ENCODE measurements at regions not wholly inside any gene's neighbourhood (a gene's known extent, or its start where the extent isn't known, plus 50 kb on each side); places are given as distances from the start of the nearest gene placed in this dataset.

- Histone ChIP-seq H3K27me3 (ENCODE audit: control insufficient read depth, low read length) (no peaks in the 10 kb centered on the region), H3K36me3 (ENCODE audit: control insufficient read depth, low read length) (no peaks in the 10 kb centered on the region), H3K4me1 (ENCODE audit: control insufficient read depth, low read length) (no peaks in the 10 kb centered on the region), H3F3A (ENCODE audit: control insufficient read depth, insufficient read depth) (no peaks in the 10 kb centered on the region), H3K9me2 (replicated peaks; ENCODE audit: control insufficient read depth, low read length) (no peaks in the 10 kb centered on the region), H3K27ac (ENCODE audit: low read depth, low read length) (no peak overlapping the region), H3K9me3 (ENCODE audit: control insufficient read depth, insufficient read depth, low read length) (no peaks in the 10 kb centered on the region), H3K4me3 (ENCODE audit: low read length) (no peak overlapping the region), H3K4me2 (ENCODE audit: low read length) (no peak overlapping the region), H4K20me1 (ENCODE audit: control insufficient read depth, insufficient read depth, low read depth, low read length) (no peaks in the 10 kb centered on the region), H3K79me2 (ENCODE audit: control insufficient read depth, low read length) (no peaks in the 10 kb centered on the region)
- TF ChIP-seq CTCF (IDR thresholded peaks at IDR 0.05; ENCODE audit: low read depth, low read length, poor library complexity, severe bottlenecking) = no peak
- TF ChIP-seq EZH2phosphoT487 (IDR thresholded peaks at IDR 0.05; ENCODE audit: borderline replicate concordance, low read length) = no peak
These were observed 110.8 kb upstream of the EEA1 start for GRCh38 chr12:93039930-93040329.

GRCh38 chr12:93040367-93040766, 111.3 kb upstream of the EEA1 start:
- Histone ChIP-seq H3K27me3 (ENCODE audit: control insufficient read depth, low read length) (no peaks in the 10 kb centered on the region), H3K4me3 (ENCODE audit: low read length) (no peak overlapping the region), H3K9me2 (replicated peaks; ENCODE audit: control insufficient read depth, low read length) (no peaks in the 10 kb centered on the region), H4K20me1 (ENCODE audit: control insufficient read depth, insufficient read depth, low read depth, low read length) (no peaks in the 10 kb centered on the region), H3K9me3 (ENCODE audit: control insufficient read depth, insufficient read depth, low read length) (no peaks in the 10 kb centered on the region), H3K36me3 (ENCODE audit: control insufficient read depth, low read length) (no peaks in the 10 kb centered on the region), H3K4me1 (ENCODE audit: control insufficient read depth, low read length) (no peaks in the 10 kb centered on the region), H3K79me2 (ENCODE audit: control insufficient read depth, low read length) (no peaks in the 10 kb centered on the region), H3K27ac (ENCODE audit: low read depth, low read length) (no peak overlapping the region), H3K4me2 (ENCODE audit: low read length) (no peak overlapping the region), H3F3A (ENCODE audit: control insufficient read depth, insufficient read depth) (no peaks in the 10 kb centered on the region)
- TF ChIP-seq CTCF (IDR thresholded peaks at IDR 0.05; ENCODE audit: low read depth, low read length, poor library complexity, severe bottlenecking) (no peak), EZH2phosphoT487 (IDR thresholded peaks at IDR 0.05; ENCODE audit: borderline replicate concordance, low read length) (no peak)

- H3F3A ChIP-seq (ENCODE audit: control insufficient read depth, insufficient read depth) = no peaks in the 10 kb centered on the region
- TF ChIP-seq CTCF (IDR thresholded peaks at IDR 0.05; ENCODE audit: low read depth, low read length, poor library complexity, severe bottlenecking) = no peak
- TF ChIP-seq EZH2phosphoT487 (IDR thresholded peaks at IDR 0.05; ENCODE audit: borderline replicate concordance, low read length) = no peak
- H3K79me2 ChIP-seq (ENCODE audit: control insufficient read depth, low read length) = no peaks in the 10 kb centered on the region
These were observed 112.3 kb upstream of the EEA1 start for GRCh38 chr12:93041416-93041815.

GRCh38 chr12:93042283-93042682, 113.2 kb upstream of the EEA1 start:
- Histone ChIP-seq H3K9me3 (ENCODE audit: control insufficient read depth, insufficient read depth, low read length) (no peaks in the 10 kb centered on the region), H3K79me2 (ENCODE audit: control insufficient read depth, low read length) (no peaks in the 10 kb centered on the region), H3K36me3 (ENCODE audit: control insufficient read depth, low read length) (no peaks in the 10 kb centered on the region), H3K4me2 (ENCODE audit: low read length) (no peak overlapping the region), H3K27ac (ENCODE audit: low read depth, low read length) (no peak overlapping the region), H4K20me1 (ENCODE audit: control insufficient read depth, insufficient read depth, low read depth, low read length) (no peaks in the 10 kb centered on the region), H3K9me2 (replicated peaks; ENCODE audit: control insufficient read depth, low read length) (no peaks in the 10 kb centered on the region), H3K27me3 (ENCODE audit: control insufficient read depth, low read length) (peaks cover under 1% of the 10 kb centered on the region; the same call in 1 of the 2 replicates), H3K4me3 (ENCODE audit: low read length) (no peak overlapping the region), H3K4me1 (ENCODE audit: control insufficient read depth, low read length) (no peaks in the 10 kb centered on the region), H3F3A (ENCODE audit: control insufficient read depth, insufficient read depth) (no peaks in the 10 kb centered on the region)
- no peak for TF ChIP-seq CTCF (IDR thresholded peaks at IDR 0.05; ENCODE audit: low read depth, low read length, poor library complexity, severe bottlenecking)
- TF ChIP-seq EZH2phosphoT487 (IDR thresholded peaks at IDR 0.05; ENCODE audit: borderline replicate concordance, low read length) = no peak

More at GRCh38 chr12:93041416-93041815, 112.3 kb upstream of the EEA1 start:
- Histone ChIP-seq H3K4me2 (ENCODE audit: low read length) (no peak overlapping the region), H3K4me3 (ENCODE audit: low read length) (no peak overlapping the region), H3K9me3 (ENCODE audit: control insufficient read depth, insufficient read depth, low read length) (no peaks in the 10 kb centered on the region), H3K27me3 (ENCODE audit: control insufficient read depth, low read length) (no peaks in the 10 kb centered on the region), H3K36me3 (ENCODE audit: control insufficient read depth, low read length) (no peaks in the 10 kb centered on the region), H3K27ac (ENCODE audit: low read depth, low read length) (no peak overlapping the region), H3K4me1 (ENCODE audit: control insufficient read depth, low read length) (no peaks in the 10 kb centered on the region), H3K9me2 (replicated peaks; ENCODE audit: control insufficient read depth, low read length) (no peaks in the 10 kb centered on the region), H4K20me1 (ENCODE audit: control insufficient read depth, insufficient read depth, low read depth, low read length) (no peaks in the 10 kb centered on the region)

All from DOHH2 (cell line).